Endothelial cell of umbilical vein (primary cell): ENCODE measurements at regions not wholly inside any gene's neighbourhood (a gene's known extent, or its start where the extent isn't known, plus 50 kb on each side); places are given as distances from the start of the nearest gene placed in this dataset.

Experiments used
- EZH2 ChIP-seq: IDR thresholded peaks from 2 replicates; pipeline ENCODE4 v1.6.1; 2012; ENCODE audit warnings: borderline replicate concordance, low read depth, mild to moderate bottlenecking, moderate library complexity, low read length, inconsistent platforms; ENCODE audit not compliant: severe bottlenecking
- POLR2A ChIP-seq: IDR thresholded peaks from 2 replicates; pipeline ENCODE4 v1.6.1; 2012; ENCODE audit warnings: low read depth, mild to moderate bottlenecking, control low read depth, low read length
- POLR2AphosphoS5 ChIP-seq: IDR thresholded peaks from 2 replicates; pipeline ENCODE4 v1.6.1; 2012; ENCODE audit warnings: low read depth, mild to moderate bottlenecking, control low read depth, low read length, moderate library complexity; ENCODE audit not compliant: insufficient read depth

- TF ChIP-seq POLR2AphosphoS5 (no peak), EZH2 (no peak), POLR2A (no peak)
Measured at GRCh38 chr1:80533775-80534334, 1266.9 kb upstream of the ADGRL2 start.
